Activated CD4-positive, alpha-beta memory T cell treated with anti-CD3 and anti-CD28 coated beads for 36 hours (primary cell): ENCODE measurements at regions not wholly inside any gene's neighbourhood (a gene's known extent, or its start where the extent isn't known, plus 50 kb on each side); places are given as distances from the start of the nearest gene placed in this dataset.

Source experiments
- CTCF ChIA-PET: fragments of 350-600 bp; sonication (Branson Sonifier 250); formaldehyde crosslinking; loops from one replicate; lab custom pipeline; 2021; ENCODE audit warnings: antibody characterized with exemption, inconsistent platforms; lab: Charles Lee
- POLR2A ChIA-PET: fragments of 350-600 bp; sonication (Branson Sonifier 250); formaldehyde crosslinking; loops from one replicate; lab custom pipeline; 2021; ENCODE audit warnings: antibody characterized with exemption; lab: Charles Lee
- DNase-seq: peaks from one replicate; pipeline ENCODE4 v3.0.0-alpha.2; 2020
- H3K27ac Mint-ChIP-seq: one replicate; pipeline ENCODE4 v1.8.0; 2021; ENCODE audit warnings: mixed read lengths
- H3K27me3 Mint-ChIP-seq: one replicate; pipeline ENCODE4 v1.8.0; 2021; ENCODE audit warnings: mixed read lengths
- H3K36me3 Mint-ChIP-seq: one replicate; pipeline ENCODE4 v1.8.0; 2021; ENCODE audit warnings: mixed read lengths
- H3K4me1 Mint-ChIP-seq: one replicate; pipeline ENCODE4 v1.8.0; 2021; ENCODE audit warnings: low read depth, mixed read lengths
- H3K4me3 Mint-ChIP-seq: one replicate; pipeline ENCODE4 v1.8.0; 2021; ENCODE audit warnings: mild to moderate bottlenecking, mixed read lengths
- H3K9me3 Mint-ChIP-seq: one replicate; pipeline ENCODE4 v1.8.0; 2021; ENCODE audit warnings: mixed read lengths
- intact Hi-C: fragments of 100-400 bp; cut with micrococcal nuclease; formaldehyde crosslinking; loops from one replicate; pipeline ENCODE4 v1.15.1; 2023

- Mint-ChIP-seq H3K27me3 (no peaks in the 10 kb centered on the region), H3K9me3 (no peaks in the 10 kb centered on the region), H3K4me3 (no peak overlapping the region)
Measured at GRCh38 chr16:5367951-5368350, 270.4 kb upstream of the EEF2KMT start.

GRCh38 chr16:5366126-5366525 lies 268.5 kb upstream of the EEF2KMT start:
- Mint-ChIP-seq H3K27ac (no peak overlapping the region), H3K9me3 (no peaks in the 10 kb centered on the region), H3K27me3 (no peaks in the 10 kb centered on the region), H3K4me1 (no peaks in the 10 kb centered on the region), H3K36me3 (no peaks in the 10 kb centered on the region), H3K4me3 (no peak overlapping the region)
- ChIA-PET CTCF (no interaction called here), POLR2A (no interaction called here)
- DNase-seq, result no peak
- intact Hi-C loops, result no loop called here

More at GRCh38 chr16:5367951-5368350, 270.4 kb upstream of the EEF2KMT start:
- H3K4me1 Mint-ChIP-seq, result no peaks in the 10 kb centered on the region
- ChIA-PET CTCF (no interaction called here), POLR2A (no interaction called here)
- intact Hi-C loops, result no loop called here
- no peaks in the 10 kb centered on the region for H3K36me3 Mint-ChIP-seq
- no peak overlapping the region for H3K27ac Mint-ChIP-seq
- DNase-seq, result no peak

GRCh38 chr16:5364186-5364585 lies 266.6 kb upstream of the EEF2KMT start:
- H3K4me3 Mint-ChIP-seq, result no peak overlapping the region
- ChIA-PET CTCF (no interaction called here), POLR2A (no interaction called here)
- no peak overlapping the region for H3K27ac Mint-ChIP-seq
- no peaks in the 10 kb centered on the region for H3K4me1 Mint-ChIP-seq
- intact Hi-C loops, result no loop called here
- H3K36me3 Mint-ChIP-seq, result no peaks in the 10 kb centered on the region
- H3K9me3 Mint-ChIP-seq, result no peaks in the 10 kb centered on the region
- no peak for DNase-seq
- H3K27me3 Mint-ChIP-seq, result no peaks in the 10 kb centered on the region

- Mint-ChIP-seq H3K27me3 (no peaks in the 10 kb centered on the region), H3K4me3 (no peak overlapping the region), H3K27ac (no peak overlapping the region), H3K4me1 (no peaks in the 10 kb centered on the region), H3K36me3 (no peaks in the 10 kb centered on the region), H3K9me3 (no peaks in the 10 kb centered on the region)
- no peak for DNase-seq
- intact Hi-C loops, result no loop called here
- CTCF ChIA-PET, result no interaction called here
- POLR2A ChIA-PET, result no interaction called here
Measured at GRCh38 chr16:5361322-5361721, 263.7 kb upstream of the EEF2KMT start.

GRCh38 chr16:5354645-5355044 lies 257.1 kb upstream of the EEF2KMT start:
- no peaks in the 10 kb centered on the region for H3K4me1 Mint-ChIP-seq
- H3K27me3 Mint-ChIP-seq, result peaks cover 2% of the 10 kb centered on the region
- H3K9me3 Mint-ChIP-seq, result no peaks in the 10 kb centered on the region
- CTCF ChIA-PET, result no interaction called here
- no peak for DNase-seq
- no peak overlapping the region for H3K27ac Mint-ChIP-seq
- intact Hi-C loops, result no loop called here
- H3K36me3 Mint-ChIP-seq, result no peaks in the 10 kb centered on the region
- H3K4me3 Mint-ChIP-seq, result no peak overlapping the region
- POLR2A ChIA-PET, result no interaction called here

GRCh38 chr16:5349670-5350517 lies 252.3 kb upstream of the EEF2KMT start:
- no peak overlapping the region for H3K4me3 Mint-ChIP-seq

GRCh38 chr16:5349101-5349500 lies 251.5 kb upstream of the EEF2KMT start:
- Mint-ChIP-seq H3K27me3 (peaks cover 2% of the 10 kb centered on the region), H3K4me3 (no peak overlapping the region), H3K9me3 (no peaks in the 10 kb centered on the region), H3K4me1 (no peaks in the 10 kb centered on the region), H3K27ac (no peak overlapping the region), H3K36me3 (no peaks in the 10 kb centered on the region)
- DNase-seq, result no peak
- ChIA-PET POLR2A (no interaction called here), CTCF (no interaction called here)
- intact Hi-C loops, result no loop called here

More at GRCh38 chr16:5349670-5350517, 252.3 kb upstream of the EEF2KMT start:
- Mint-ChIP-seq H3K9me3 (no peaks in the 10 kb centered on the region), H3K4me1 (no peaks in the 10 kb centered on the region), H3K36me3 (no peaks in the 10 kb centered on the region), H3K27ac (no peak overlapping the region), H3K27me3 (peaks cover 2% of the 10 kb centered on the region)
- ChIA-PET CTCF (interaction anchor here (0.6 kb wide), 1 partner anchor 142 kb away, joined by 3 read pairs; no protein-coding TSS in a partner anchor), POLR2A (no interaction called here)
- no peak for DNase-seq
- intact Hi-C loops, result no loop called here

- Mint-ChIP-seq H3K36me3 (no peaks in the 10 kb centered on the region), H3K27ac (no peak overlapping the region), H3K9me3 (no peaks in the 10 kb centered on the region), H3K4me3 (no peak overlapping the region), H3K27me3 (peaks cover 2% of the 10 kb centered on the region), H3K4me1 (no peaks in the 10 kb centered on the region)
- CTCF ChIA-PET, result no interaction called here
- POLR2A ChIA-PET, result no interaction called here
- intact Hi-C loops, result no loop called here
- DNase-seq, result no peak
Measured at GRCh38 chr16:5347561-5347960, 250.0 kb upstream of the EEF2KMT start.

GRCh38 chr16:5336941-5337340 lies 239.3 kb upstream of the EEF2KMT start:
- DNase-seq, result no peak
- Mint-ChIP-seq H3K36me3 (no peaks in the 10 kb centered on the region), H3K27ac (no peak overlapping the region), H3K9me3 (no peaks in the 10 kb centered on the region), H3K4me3 (no peak overlapping the region), H3K4me1 (no peaks in the 10 kb centered on the region), H3K27me3 (no peaks in the 10 kb centered on the region)
- CTCF ChIA-PET, result no interaction called here
- POLR2A ChIA-PET, result no interaction called here
- intact Hi-C loops, result no loop called here

- H3K27me3 Mint-ChIP-seq, result no peaks in the 10 kb centered on the region
- H3K4me3 Mint-ChIP-seq, result no peak overlapping the region
- no peak for DNase-seq
- intact Hi-C loops, result no loop called here
- H3K27ac Mint-ChIP-seq, result no peak overlapping the region
- CTCF ChIA-PET, result no interaction called here
- peaks cover 5% of the 10 kb centered on the region for H3K9me3 Mint-ChIP-seq
- no peaks in the 10 kb centered on the region for H3K36me3 Mint-ChIP-seq
- POLR2A ChIA-PET, result no interaction called here
- H3K4me1 Mint-ChIP-seq, result no peaks in the 10 kb centered on the region
Measured at GRCh38 chr16:5333991-5334390, 236.4 kb upstream of the EEF2KMT start.

GRCh38 chr16:5333126-5333525 lies 235.5 kb upstream of the EEF2KMT start:
- intact Hi-C loops, result no loop called here
- Mint-ChIP-seq H3K36me3 (no peaks in the 10 kb centered on the region), H3K27me3 (no peaks in the 10 kb centered on the region), H3K9me3 (peaks cover 5% of the 10 kb centered on the region), H3K4me1 (no peaks in the 10 kb centered on the region), H3K4me3 (no peak overlapping the region), H3K27ac (no peak overlapping the region)
- CTCF ChIA-PET, result no interaction called here
- DNase-seq, result no peak
- POLR2A ChIA-PET, result no interaction called here

- no peak for DNase-seq
- Mint-ChIP-seq H3K4me3 (no peak overlapping the region), H3K9me3 (peaks cover 5% of the 10 kb centered on the region), H3K27ac (no peak overlapping the region), H3K36me3 (no peaks in the 10 kb centered on the region), H3K27me3 (no peaks in the 10 kb centered on the region), H3K4me1 (no peaks in the 10 kb centered on the region)
- intact Hi-C loops, result no loop called here
- ChIA-PET POLR2A (no interaction called here), CTCF (no interaction called here)
Measured at GRCh38 chr16:5330058-5330457, 232.5 kb upstream of the EEF2KMT start.

GRCh38 chr16:5328546-5328945 lies 231.0 kb upstream of the EEF2KMT start:
- intact Hi-C loops, result no loop called here

More at GRCh38 chr16:5328546-5328945, 231.0 kb upstream of the EEF2KMT start:
- Mint-ChIP-seq H3K9me3 (peaks cover 5% of the 10 kb centered on the region), H3K4me1 (no peaks in the 10 kb centered on the region), H3K27ac (no peak overlapping the region), H3K27me3 (no peaks in the 10 kb centered on the region), H3K4me3 (no peak overlapping the region), H3K36me3 (no peaks in the 10 kb centered on the region)
- CTCF ChIA-PET, result no interaction called here
- DNase-seq, result no peak
- POLR2A ChIA-PET, result no interaction called here
